NCI-H82 treated with DMSO at 0.1 percent for 48 hours (cell line): ENCODE measurements at regions not wholly inside any gene's neighbourhood (a gene's known extent, or its start where the extent isn't known, plus 50 kb on each side); places are given as distances from the start of the nearest gene placed in this dataset.
"Not testable (repeated sequence)": the region's sequence is repeated elsewhere in the genome, so short reads cannot be mapped to it uniquely, and the experiment has no call there.

Experiments used
- DNase-seq: peaks from one replicate; lab custom pipeline; 2025; ENCODE audit not compliant: unreplicated experiment; lab: John Stamatoyannopoulos, UW

- not testable (repeated sequence) for DNase-seq
These were observed 319.6 kb upstream of the FGF16 start for GRCh38 chrX:77127571-77127970.

- no peak for DNase-seq
These were observed 303.3 kb upstream of the FGF16 start for GRCh38 chrX:77143907-77144306.

GRCh38 chrX:77160301-77160700 lies 286.9 kb upstream of the FGF16 start:
- DNase-seq, result no peak

- no peak for DNase-seq
These were observed 284.4 kb upstream of the FGF16 start for GRCh38 chrX:77162777-77163176.

- DNase-seq, result no peak
These were observed 279.2 kb upstream of the FGF16 start for GRCh38 chrX:77167993-77168392.

- no peak for DNase-seq
These were observed 272.3 kb upstream of the FGF16 start for GRCh38 chrX:77174680-77175519.

- no peak for DNase-seq
These were observed 246.5 kb upstream of the FGF16 start for GRCh38 chrX:77200663-77201062.

GRCh38 chrX:77223046-77223445 lies 224.1 kb upstream of the FGF16 start:
- DNase-seq, result no peak

- DNase-seq, result no peak
These were observed 182.7 kb upstream of the FGF16 start for GRCh38 chrX:77264490-77264889.

- DNase-seq, result no peak
These were observed 171.8 kb upstream of the FGF16 start for GRCh38 chrX:77275392-77275791.

GRCh38 chrX:77276742-77277141 lies 170.4 kb upstream of the FGF16 start:
- DNase-seq, result no peak

- DNase-seq, result no peak
These were observed 169.3 kb upstream of the FGF16 start for GRCh38 chrX:77277911-77278310.

- DNase-seq, result not testable (repeated sequence)
These were observed 167.8 kb upstream of the FGF16 start for GRCh38 chrX:77279373-77279772.

- DNase-seq, result no peak
These were observed 153.7 kb upstream of the FGF16 start for GRCh38 chrX:77293331-77293995.

- DNase-seq, result no peak
These were observed 148.9 kb upstream of the FGF16 start for GRCh38 chrX:77298296-77298695.

- no peak for DNase-seq
These were observed 148.4 kb upstream of the FGF16 start for GRCh38 chrX:77298790-77299189.

GRCh38 chrX:77299549-77299948 lies 147.6 kb upstream of the FGF16 start:
- DNase-seq, result no peak

GRCh38 chrX:77342004-77342403 lies 105.2 kb upstream of the FGF16 start:
- no peak for DNase-seq

- DNase-seq, result no peak
These were observed 100.3 kb upstream of the FGF16 start for GRCh38 chrX:77346859-77347258.

GRCh38 chrX:77347572-77347971 lies 99.6 kb upstream of the FGF16 start:
- DNase-seq, result no peak

- DNase-seq, result no peak
These were observed 57.3 kb upstream of the FGF16 start for GRCh38 chrX:77389891-77390290.

GRCh38 chrX:77390365-77390764 lies 56.8 kb upstream of the FGF16 start:
- DNase-seq, result not testable (repeated sequence)
